Lower leg skin (tissue), 4 donors: ENCODE measurements at regions not wholly inside any gene's neighbourhood (a gene's known extent, or its start where the extent isn't known, plus 50 kb on each side); places are given as distances from the start of the nearest gene placed in this dataset.

Experiments used
- DNase-seq, 2 donors: peaks; one replicate each; pipeline ENCODE4 v3.0.0-alpha.2; 2019; ENCODE audit warnings: low spot score in 2 of 2
- H3K4me3 ChIP-seq: fragments of 200-600 bp; sonication (generic); 2 replicates; pipeline ENCODE4 v1.5.1; 2017; ENCODE audit warnings: mild to moderate bottlenecking, low read depth; ENCODE audit not compliant: poor library complexity, severe bottlenecking
- POLR2A ChIP-seq, 2 donors: fragments of 450-650 bp; IDR thresholded peaks; one replicate each; pipeline ENCODE4 v1.6.1; 2016 to 2017; ENCODE audit warnings: antibody characterized with exemption in 2 of 2, mild to moderate bottlenecking in 1 of 2, moderate library complexity in 1 of 2
- WGBS, 2 donors: methylation state at CpG; one replicate each; pipeline ENCODE4 v1.1.5; 2018; 5-methylcytosine and 5-hydroxymethylcytosine counted together
- intact Hi-C: fragments of 100-400 bp; cut with DNase I; formaldehyde crosslinking; loops from one replicate; pipeline ENCODE4 v1.15.0; 2023; ENCODE audit warnings: low total_unique reads
- TF ChIP-seq, protein P1 (sequence below), 3 donors: fragments of 450-650 bp; IDR thresholded peaks; one replicate each; pipeline ENCODE4 v1.5.1; 2016; ENCODE audit warnings: antibody characterized with exemption in 3 of 3, mild to moderate bottlenecking in 3 of 3, moderate library complexity in 2 of 3

DNA sequence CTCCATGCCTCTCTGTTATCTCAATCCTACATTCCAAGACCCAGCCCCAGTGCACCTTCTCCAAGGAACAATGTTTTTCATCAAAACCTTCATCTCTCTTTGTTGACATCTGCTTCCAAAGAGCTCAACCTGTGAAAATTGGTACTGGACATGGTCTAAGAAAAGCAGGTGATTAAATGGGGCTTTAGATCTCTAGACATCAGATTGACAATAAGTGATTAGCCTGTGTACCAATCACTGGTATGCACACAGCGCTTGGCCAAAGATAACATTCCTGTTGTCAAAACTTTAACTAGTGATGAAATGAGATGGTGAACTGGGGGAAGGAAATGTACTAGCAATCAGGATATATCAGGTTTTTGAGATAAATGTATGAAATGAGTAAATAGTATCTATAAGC is 183.3 kb downstream of the TDRD15 start:
- DNase-seq: no peak
- 94 to 95% methylated on average over 1 of the region's 1 CpG for WGBS, 2 donors
- TF ChIP-seq POLR2A (IDR thresholded peaks at IDR 0.05): no peak
- TF ChIP-seq, protein P1, sequence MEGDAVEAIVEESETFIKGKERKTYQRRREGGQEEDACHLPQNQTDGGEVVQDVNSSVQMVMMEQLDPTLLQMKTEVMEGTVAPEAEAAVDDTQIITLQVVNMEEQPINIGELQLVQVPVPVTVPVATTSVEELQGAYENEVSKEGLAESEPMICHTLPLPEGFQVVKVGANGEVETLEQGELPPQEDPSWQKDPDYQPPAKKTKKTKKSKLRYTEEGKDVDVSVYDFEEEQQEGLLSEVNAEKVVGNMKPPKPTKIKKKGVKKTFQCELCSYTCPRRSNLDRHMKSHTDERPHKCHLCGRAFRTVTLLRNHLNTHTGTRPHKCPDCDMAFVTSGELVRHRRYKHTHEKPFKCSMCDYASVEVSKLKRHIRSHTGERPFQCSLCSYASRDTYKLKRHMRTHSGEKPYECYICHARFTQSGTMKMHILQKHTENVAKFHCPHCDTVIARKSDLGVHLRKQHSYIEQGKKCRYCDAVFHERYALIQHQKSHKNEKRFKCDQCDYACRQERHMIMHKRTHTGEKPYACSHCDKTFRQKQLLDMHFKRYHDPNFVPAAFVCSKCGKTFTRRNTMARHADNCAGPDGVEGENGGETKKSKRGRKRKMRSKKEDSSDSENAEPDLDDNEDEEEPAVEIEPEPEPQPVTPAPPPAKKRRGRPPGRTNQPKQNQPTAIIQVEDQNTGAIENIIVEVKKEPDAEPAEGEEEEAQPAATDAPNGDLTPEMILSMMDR (IDR thresholded peaks at IDR 0.05): no peak
- intact Hi-C loops: no loop called here
- no peak overlapping the region for H3K4me3 ChIP-seq

DNA sequence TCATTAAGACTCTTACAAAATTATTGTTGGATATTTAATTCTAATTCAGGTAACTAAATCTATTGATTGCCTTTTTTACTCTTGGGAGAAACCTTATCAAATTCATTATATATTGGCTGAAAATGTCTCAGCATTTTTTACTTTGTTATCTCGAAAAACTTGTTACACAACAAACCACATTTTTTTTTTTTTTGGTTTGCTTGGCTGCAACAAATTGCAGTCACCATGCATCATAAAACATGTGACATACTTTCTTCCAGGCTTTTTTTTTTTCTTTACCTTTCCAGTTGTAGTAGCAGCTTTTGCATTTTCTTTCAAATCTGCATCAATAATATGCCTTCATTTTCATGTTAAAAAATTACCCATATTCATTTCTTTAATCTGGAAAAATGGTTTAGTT is 186.7 kb downstream of the TDRD15 start:
- no peak for DNase-seq
- 24 to 35% methylated on average over 1 of the region's 1 CpG for WGBS, 2 donors
- intact Hi-C loops: no loop called here
- TF ChIP-seq POLR2A (IDR thresholded peaks at IDR 0.05): no peak
- TF ChIP-seq, protein P1 (IDR thresholded peaks at IDR 0.05): no peak
- H3K4me3 ChIP-seq: no peak overlapping the region

DNA sequence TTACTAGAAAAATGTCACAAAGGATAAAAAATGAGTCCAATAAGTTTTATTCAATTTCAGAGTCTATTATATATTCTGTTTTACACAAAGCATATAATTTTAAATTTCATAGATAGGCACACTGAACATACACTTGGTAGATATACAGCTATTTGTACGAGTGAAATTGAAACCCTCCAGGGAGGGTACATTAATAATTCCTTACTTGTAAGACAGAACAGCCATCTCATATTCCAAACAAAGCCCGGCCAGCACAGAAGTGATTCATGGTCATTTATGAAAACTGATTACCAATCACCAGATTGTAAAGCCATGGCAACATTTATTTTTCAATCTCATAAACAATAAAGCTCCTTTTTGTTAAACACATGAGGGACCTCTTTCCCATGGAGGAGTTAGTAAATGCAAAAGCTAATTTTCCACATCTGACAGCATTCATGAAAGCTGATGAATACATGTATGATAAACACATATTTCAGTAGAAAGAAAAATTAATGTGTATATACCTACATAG is 190.6 kb downstream of the TDRD15 start:
- intact Hi-C loops: no loop called here
- no peak for DNase-seq
- TF ChIP-seq, protein P1 (IDR thresholded peaks at IDR 0.05): no peak
- TF ChIP-seq POLR2A (IDR thresholded peaks at IDR 0.05): no peak
- H3K4me3 ChIP-seq: no peak overlapping the region
- 55 to 71% methylated on average over 2 of the region's 2 CpGs for WGBS, 2 donors

DNA sequence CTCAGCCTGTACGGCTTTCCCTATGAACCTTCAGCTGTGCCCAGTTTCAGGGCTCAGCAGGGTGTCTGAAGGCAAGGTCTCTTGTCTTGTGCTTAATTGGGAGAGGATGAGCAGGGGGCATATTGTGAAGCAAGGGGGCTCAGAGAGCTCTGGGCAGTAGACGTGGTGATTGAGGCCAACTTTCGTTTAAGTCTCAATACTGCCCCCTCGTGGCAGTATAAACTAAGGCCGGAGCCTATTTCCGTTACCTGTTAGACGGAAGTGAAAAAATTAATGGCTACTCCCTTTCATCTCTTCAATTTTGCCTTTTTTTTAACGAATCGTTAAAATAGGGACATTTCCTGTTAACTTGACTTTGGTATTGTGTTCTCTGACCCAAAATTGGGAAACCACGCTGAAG is 193.4 kb downstream of the TDRD15 start:
- WGBS, 2 donors: 25 to 27% methylated on average over 10 of the region's 10 CpGs
- TF ChIP-seq, protein P1 (IDR thresholded peaks at IDR 0.05): no peak
- no peak for TF ChIP-seq POLR2A (IDR thresholded peaks at IDR 0.05)
- intact Hi-C loops: no loop called here
- DNase-seq: peak in 1 of 2 donors; percentile 30
- H3K4me3 ChIP-seq: no peak overlapping the region

DNA sequence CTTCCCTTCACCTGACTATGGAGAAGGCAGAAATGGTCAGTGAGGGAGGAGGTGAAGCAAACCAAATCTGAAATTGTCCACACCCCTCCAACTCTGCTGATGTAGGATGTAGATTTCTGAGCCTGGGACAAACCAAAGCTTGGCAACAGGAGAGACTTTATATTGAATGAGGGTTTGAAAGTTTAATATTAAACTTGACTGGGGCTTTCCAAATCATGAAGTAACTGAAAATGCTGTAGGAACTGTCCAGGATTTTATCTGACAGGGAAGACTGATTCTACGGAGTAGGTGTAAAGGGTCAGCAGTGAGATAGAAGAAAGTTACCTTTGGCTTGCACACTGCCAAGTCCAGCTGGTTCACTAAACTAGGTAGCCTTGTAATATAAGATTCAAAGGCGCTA is 194.5 kb downstream of the TDRD15 start:
- intact Hi-C loops: no loop called here
- H3K4me3 ChIP-seq: no peak overlapping the region

More for the DNA sequence above, 194.5 kb downstream of the TDRD15 start:
- TF ChIP-seq, protein P1 (IDR thresholded peaks at IDR 0.05): no peak
- no peak for TF ChIP-seq POLR2A (IDR thresholded peaks at IDR 0.05)
- WGBS, 2 donors: 84 to 89% methylated on average over 2 of the region's 2 CpGs
- DNase-seq: no peak
